Cerebellar cortex (tissue), 1 donor: ENCODE measurements at regions not wholly inside any gene's neighbourhood (a gene's known extent, or its start where the extent isn't known, plus 50 kb on each side); places are given as distances from the start of the nearest gene placed in this dataset.

Experiments
- DNase-seq: peaks from one replicate; pipeline ENCODE4 v3.0.0-alpha.2; 2015; ENCODE audit warnings: low spot score

DNA sequence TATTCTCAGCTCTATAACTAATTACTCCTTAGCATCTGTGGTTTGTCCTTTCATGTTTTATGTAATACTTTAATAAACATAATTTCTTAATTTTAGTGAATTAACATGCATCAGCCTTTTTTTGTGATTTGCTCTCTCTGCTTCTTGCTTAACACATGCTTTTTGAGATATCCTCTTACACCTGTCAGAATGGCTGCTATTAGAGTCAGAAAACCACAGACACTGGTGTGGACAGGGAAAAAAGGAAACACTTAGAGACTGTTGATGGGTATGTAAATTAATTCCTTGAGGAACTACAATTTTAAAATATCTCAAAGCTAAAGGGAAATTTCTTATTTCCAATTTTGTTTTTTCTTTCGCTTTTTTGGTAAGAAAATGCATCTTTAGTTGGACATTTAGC is 549.0 kb downstream of the ZNF804A start:
- DNase-seq = no peak

DNA sequence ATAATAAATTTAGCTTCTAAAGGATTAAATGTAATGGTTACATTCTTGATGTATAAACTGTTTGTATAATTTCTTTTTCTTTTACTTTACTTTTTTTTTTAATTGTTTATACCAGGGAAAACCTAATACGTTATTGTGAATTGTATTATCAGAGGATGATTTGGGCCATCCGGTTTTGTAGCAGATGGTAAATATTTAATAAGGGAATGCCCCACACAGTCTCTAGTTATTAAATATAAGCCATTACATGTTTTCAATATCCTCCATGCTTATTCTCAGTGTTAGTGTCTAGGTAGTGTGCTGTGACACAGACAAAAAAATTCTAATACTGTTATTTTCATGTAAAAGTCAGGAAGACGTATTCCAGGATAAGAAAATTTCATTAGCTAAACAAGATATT is 553.9 kb downstream of the ZNF804A start:
- no peak for DNase-seq

DNA sequence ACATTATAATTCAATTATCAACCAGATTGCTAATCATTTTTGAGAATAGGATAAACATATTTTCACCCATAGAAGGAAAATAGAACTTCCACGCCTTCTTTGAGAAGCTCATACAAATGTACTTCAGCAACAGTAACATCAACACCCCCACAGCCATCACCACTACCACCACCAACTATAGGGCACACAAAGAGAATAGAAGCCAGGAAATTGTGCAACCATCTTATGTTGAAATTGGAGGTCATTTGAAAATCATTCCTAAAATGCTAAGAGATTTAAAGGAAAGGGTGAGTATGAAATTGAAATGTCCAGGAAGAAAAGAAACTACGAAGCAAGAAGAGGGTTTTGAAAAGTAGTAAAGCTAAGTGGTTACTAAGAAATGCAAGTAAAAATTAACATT is 563.4 kb downstream of the ZNF804A start:
- DNase-seq = no peak

DNA sequence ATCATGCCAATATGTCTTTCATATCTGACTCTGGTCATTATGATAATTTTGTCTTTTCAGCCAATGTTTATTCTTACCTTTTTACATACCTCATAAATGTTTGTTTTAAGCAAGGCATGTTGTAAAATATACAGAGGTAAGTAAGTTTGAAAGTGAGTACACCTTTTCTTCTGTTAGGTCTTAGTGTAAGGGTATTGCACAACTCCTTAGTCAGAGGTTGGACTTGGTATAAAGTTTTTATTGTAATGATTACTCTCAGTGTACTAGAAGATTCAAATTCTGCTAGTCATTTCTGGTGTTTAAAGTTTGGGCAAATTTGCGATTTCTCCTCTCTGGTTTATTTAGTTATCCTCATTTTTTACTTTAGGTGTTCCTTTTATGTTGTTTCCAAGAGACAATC is 564.3 kb upstream of the FSIP2 start:
- no peak for DNase-seq

DNA sequence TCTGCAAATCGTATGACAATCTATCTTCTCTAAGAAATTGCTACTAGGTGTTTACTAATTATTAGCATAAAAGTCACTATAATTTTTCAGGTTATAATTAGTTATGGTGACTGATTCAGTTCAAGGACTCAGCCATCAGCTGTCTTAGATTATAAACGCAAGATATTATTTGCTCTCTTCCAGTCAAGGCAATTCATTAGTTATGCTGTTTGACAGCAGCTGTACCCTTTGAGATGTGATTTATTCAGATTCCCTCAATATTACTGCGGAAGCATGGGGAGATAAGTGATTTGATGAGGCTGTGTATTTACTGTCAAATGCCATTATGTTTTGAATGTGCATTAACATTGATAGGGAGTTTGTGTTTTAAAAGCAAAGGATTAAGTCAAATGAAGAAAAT is 558.9 kb upstream of the FSIP2 start:
- DNase-seq = no peak

DNA sequence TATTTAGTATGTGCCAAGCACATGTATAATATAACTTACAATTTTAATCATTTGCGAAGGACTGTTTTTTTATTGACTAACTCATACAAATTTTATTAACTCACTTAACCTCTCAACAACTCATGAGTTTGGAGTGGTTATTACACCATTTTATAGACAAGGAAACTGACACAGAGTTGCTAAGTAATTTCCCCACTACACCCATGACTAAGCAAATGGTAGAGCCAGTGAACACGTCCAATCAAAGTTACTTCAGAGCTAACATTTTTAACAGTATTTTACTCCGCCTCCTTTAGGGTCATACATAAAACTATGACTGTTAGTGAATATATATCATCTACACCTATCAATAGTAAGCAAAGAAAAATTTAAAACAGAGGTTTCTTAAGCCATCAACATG is 556.7 kb upstream of the FSIP2 start:
- DNase-seq = no peak

DNA sequence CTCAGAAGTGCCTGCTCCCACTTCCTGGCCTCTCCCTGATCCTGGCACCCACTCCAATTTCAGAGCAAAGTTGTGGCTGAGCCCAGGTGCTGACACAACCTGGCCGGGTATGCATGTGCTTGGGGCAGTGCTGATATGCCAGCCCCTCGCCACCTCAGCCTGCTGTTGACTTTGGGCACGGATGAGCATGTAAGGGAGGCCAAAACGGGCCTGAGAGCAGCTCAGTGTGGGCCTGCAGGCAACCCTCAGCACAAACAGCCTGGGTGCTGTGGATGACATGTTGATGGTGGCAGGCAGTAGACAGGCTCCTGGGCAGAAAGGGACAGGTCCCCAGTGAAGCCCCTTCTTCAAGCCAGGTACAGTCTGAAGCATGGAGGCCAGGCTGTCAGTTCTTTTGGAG is 553.6 kb upstream of the FSIP2 start:
- no peak for DNase-seq

DNA sequence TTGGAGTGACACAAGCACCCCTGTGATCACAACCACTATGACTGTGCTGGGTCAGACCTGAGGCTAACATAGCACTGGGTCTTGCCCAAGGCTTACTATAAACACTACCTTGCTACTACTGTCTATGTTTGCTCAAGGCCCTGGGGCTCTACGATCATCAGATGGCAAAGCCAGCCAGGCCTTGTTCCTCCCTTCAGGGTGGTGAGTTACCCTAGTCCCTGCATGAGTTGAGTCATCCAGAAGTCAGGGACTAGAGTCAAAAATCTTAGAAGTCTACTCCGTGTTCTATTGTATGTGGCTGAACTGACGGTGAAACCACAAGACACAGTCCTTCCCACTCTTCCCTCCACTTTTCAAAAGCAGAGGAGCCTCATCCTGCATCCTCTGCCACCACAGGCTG is 551.2 kb upstream of the FSIP2 start:
- DNase-seq = no peak

DNA sequence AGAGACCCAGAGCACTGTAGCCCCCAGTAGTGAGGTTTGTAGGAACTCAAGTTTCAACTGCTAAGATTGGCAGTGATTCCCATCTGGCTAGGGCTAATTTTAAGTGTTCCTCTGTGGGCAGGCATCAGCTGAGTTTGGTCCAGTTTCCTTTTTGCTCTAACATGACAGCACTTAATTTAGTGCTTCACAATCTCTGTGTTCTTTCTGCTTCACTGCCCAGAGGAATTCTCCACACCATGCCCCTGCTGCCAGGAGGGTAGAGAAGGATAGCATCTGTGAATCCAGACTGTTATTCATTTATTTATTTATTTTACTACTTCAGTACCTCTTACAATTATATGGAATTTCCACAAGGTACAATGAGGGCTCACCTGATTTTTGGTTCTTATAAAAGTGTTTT is 549.9 kb upstream of the FSIP2 start:
- peak; percentile 96 for DNase-seq

DNA sequence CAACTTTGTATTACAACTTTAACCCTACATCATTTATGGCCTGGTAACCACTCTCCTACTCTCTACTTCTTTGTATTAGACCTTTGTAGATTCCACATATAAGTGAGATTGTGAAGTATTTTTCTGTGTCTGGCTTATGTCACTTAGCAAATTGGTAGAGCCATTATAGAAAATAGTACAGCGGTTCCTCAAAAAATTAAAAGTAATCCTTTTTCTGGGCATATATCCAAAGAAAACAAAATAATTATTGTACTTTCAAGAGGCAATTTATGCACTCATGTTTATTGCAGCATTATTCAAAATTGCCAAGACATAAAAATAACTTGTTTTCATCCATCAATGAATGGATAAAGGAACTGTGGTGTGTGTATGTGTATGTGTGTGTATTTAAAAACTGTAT is 537.5 kb upstream of the FSIP2 start:
- no peak for DNase-seq

DNA sequence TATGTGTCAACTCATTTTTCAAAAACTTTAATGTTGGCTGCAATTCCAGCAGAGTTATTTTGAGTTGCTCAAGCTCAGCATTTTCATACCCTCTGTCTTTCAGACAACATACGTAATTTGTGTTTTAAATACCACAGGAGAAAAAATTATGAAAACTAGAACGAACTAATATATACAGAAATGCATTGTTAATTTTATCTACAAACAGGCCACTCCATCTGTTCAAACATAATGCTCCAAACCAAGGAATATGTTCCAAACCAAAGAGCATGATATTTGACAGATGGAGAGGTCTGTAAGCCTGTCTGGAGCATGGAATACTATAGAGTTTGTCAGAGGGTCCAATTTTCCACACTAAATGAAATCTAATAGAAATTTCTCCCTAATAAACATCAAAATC is 536.2 kb upstream of the FSIP2 start:
- peak; percentile 95 for DNase-seq

DNA sequence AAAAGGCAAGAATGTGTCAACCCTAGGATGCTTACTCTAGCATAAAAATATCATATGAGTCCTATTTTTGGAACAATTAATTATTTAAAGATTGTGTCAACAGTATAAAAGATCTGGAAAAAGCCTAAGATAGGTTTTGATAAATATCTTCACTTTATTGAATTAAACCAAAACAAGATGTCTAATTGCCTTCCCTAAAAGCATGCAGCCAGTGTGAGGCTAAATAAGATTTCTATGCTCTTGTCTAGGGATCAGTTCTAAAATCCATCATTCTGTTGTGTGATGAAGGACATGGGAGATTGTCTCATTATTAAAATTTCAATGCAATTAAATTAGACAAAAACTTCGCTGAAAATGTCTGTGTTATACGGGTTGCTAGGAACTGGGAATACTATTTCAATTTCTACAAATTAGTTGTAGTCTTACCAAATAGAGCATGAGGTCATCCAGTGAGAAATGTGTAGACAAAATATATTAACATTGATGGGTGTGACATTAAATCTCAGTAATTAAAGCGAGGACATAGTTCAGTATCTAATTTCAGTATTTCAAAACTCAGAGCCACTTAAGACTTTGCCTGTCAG is 535.6 kb upstream of the FSIP2 start:
- no peak for DNase-seq

DNA sequence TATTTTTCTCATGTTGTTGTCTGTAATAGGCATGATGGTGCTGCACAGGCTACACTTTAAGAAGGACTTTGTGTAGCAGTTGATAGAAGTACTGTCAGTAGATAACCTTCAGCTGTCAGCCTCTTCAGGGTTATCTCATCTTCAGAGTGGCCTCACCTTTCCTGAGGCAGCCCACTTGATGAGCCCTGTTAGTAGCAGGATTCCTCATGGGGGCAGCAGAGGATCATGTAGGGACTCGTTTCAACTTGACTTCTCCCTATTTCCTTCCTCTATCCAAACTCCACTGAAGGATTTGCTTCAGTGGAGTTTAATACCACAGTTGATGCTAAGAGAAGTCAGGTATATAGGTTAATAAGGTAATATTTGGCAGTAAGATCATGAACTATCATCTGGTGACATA is 530.3 kb upstream of the FSIP2 start:
- DNase-seq = peak; percentile 43

DNA sequence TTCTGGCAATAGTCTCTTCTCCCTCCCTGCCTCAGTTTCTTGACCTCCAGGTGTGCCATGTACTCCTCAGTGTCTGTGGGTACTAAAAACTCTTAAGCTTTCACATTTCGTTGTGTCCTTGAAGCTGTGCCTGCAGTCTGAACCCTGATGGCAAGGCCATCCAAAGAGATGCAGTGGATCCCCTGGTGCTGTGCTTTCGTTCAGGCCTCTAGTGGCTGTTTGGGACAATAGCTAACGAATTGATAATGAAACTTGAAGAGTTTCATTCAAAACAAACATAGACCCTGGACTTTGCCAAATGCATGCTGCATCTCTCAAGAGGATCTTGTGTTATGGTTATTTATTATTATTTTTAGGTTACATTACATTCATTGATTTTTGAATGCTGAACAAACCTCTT is 523.1 kb upstream of the FSIP2 start:
- no peak for DNase-seq

DNA sequence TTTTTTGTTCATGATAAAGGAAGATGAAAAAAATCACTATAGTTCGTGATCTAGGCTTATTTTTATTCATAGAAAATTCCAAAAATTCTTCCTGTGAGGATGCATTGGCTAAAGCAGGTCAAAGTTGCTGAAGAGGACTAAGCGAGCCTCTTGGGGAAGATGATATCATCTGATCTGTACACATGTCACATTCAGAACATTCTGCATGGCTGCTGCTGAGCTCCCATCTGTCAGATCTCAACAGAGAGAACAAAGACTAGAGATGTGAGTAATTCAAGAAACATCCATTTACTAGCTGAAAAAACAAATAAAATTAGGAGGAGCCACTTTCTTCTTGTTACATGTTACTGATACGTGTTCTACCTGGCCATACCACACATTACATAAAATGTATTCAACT is 518.6 kb upstream of the FSIP2 start:
- peak; percentile 98 for DNase-seq

DNA sequence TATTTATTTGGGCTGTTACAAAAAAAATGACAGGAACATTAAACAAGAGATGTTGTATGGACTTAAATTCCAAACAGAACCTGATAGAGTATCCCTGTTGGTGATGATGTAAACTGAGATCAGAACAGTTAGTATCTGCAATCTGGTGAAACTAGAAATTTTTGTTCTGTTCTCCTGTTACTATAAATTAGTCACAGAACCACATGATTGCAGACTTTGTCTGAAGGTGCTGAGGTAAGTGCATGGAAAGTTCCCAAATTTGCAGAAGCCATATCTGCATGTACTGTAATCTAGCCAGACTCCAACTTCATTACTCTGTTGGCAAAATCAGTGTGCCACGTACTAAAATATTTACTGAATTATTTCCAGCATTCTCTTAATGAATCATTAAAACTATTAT is 516.3 kb upstream of the FSIP2 start:
- peak; percentile 64 for DNase-seq

DNA sequence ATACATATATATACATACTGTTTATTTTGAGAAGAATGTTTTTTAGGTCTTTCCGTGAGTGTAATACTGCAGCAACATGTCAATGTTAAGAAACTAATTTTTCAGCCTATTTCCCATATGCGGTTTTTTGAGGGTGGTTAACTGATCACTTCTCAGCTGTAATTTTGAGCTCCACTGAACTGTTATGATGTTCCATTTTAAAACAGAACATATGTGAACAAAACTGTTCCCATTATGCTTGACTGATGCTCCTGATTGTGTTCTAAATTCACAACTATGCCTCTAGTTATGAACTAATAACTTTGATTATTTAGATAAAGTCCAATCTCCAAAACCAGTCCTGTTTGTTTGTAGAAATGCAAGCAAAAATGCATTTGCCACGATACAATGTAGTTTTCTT is 511.2 kb upstream of the FSIP2 start:
- DNase-seq = peak; percentile 68

DNA sequence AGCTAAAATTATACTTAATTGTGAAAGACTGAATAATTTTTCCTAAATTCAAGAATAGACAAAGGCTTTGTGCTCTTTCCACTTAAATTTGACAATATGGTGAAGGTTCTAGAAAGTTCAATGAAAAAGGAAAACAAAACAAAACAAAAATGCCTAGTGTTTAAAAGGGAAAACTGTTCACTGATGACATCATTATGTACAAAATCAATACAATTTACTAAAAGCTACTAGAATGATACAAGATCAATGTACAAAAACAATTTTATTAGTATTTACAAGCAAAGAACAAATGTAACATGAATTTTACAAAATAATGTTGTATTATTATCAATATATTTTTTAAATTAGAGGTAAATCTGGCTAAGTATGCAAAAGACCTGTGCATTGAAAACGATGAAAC is 499.1 kb upstream of the FSIP2 start:
- DNase-seq = no peak

DNA sequence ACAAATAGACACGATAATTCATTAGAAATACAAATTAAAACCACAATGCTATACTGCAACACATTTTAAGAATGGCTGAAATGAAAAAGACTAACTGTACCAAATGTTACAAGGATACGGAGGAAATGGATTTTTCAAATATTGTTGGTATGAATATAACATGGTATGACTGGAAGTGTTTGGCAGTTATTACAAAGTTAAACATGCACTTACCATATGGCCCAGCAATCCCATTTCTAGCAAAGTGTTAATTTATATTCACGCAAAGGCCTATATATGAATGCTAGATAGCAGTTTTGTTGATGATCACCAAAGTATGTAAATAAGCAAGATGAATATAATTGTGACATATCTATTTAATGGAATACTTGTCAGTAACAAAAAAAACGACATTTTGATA is 497.8 kb upstream of the FSIP2 start:
- DNase-seq = no peak

DNA sequence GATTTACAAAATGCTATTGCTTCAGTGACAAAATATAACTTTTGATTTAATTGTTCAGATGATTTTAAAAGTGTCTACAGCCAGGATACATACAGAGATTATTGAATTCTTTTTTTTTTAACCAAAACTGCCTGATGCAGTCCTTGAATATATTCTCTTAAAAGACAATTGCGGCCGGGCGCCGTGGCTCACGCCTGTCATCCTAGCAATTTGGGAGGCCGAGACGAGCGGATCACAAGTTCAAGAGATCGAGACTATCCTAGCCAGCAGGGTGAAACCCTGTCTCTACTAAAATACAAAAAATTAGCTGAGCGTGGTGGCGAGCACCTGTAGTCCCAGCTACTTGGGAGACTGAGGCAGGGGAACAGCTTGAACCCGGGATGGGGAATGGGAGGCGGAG is 497.0 kb upstream of the FSIP2 start:
- no peak for DNase-seq

DNA sequence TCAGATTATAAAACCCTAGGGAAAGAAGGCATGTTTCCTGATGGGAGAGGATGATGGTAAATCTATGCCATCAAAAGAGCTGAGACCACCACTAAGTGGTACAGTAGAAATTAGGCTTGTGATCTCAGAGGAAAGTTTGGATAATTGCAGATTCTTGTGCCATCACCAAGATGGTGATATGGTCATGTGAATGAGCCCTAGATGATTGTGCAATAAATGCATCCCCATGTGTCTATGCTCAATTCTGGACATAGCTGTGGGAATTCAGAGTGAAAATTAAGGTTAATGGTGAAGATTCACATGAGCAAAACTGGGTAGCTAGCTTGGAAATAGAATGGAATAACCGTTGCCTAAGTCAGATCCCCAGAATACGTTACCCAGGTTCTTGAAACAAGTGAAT is 496.1 kb upstream of the FSIP2 start:
- DNase-seq = no peak

DNA sequence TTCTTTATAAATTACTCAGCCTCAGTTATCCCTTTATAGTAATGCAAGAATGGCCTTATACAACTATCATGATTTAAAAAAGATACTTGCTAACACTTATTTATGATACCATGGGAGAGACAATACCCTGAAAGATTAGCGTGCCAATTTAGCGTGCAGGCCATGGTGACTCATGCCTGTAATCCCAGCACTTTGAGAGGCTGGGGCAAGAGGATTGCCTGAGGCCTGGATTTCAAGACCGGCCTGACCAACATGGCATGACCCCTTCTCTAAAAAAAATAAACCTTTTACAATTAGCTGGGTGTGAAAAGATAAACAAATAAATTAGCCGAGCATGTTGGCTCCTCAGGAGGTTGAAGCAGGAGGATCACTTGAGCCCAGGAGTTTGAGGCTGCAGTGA is 493.4 kb upstream of the FSIP2 start:
- no peak for DNase-seq

DNA sequence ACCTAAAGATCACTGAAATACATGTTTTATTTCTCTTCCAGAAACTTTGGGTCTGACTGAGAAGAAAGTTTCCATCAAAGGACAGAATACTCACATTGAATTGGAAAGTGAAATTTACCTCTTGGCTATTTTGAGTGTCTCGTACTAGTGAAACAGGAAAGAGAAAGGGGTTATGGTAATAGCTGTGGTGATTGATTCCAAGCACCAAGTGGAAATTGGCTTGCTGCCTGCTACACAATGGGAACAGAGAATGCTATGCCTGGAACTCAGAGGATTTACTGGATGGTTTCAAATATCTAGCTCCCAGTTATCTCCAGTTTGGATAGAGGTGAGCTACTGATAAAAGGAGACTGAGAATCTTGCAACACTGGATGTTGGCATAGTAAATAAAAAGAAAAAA is 492.8 kb upstream of the FSIP2 start:
- no peak for DNase-seq

DNA sequence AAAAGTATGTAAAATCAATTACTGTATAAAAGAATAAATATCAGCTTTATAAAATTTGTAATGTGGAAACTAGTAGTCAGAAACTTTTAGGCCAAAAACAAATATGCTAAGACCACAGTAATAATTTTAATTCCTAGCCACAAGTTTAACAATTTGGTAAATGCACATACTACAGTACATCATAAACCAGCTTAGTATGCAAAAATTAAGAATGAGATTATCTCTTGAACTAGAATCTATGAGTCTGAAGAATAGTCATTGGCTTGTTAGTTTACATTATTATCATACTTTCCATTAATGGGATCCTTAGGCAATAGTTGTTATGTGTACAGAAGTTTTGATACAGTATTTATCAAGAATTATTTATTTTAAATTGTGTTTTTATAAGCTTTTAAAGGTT is 491.9 kb upstream of the FSIP2 start:
- DNase-seq = no peak

DNA sequence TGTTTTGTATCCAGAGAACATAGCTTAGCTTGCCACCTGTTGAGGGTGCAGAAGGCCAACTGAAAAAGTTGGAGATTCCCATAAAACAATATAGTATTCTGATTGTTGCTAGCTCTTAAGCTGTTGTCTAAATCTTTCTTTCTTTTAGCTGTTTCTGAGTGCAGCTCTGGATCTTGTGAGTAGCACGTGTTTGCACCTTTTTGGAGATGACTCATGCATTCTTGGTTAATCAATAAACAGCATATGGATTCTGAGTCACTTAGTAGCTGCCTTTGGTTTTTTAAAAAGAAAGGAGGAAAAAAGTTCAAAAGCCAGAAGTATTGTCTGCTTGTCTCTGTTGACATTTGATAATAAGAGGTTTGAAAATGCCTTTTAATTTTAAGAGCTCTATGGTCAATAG is 483.0 kb upstream of the FSIP2 start:
- DNase-seq = no peak
